ENCODE measurements at regions not wholly inside any gene's neighbourhood (a gene's known extent, or its start where the extent isn't known, plus 50 kb on each side); places are given as distances from the start of the nearest gene placed in this dataset.

GRCh38 chr7:25625306-25625992, 397.2 kb upstream of the NPVF start:
- Histone ChIP-seq H3K27ac (ENCODE audit: low read length) (no peak overlapping the region), H3K9ac (ENCODE audit: low read depth, low read length) (no peak overlapping the region), H4K20me1 (ENCODE audit: insufficient read depth, low read length) (no peaks in the 10 kb centered on the region), H3K4me2 (ENCODE audit: insufficient read depth, low read length) (no peak overlapping the region), H3K9me3 (ENCODE audit: insufficient read depth, low read length, severe bottlenecking) (no peaks in the 10 kb centered on the region), H3K4me1 (ENCODE audit: insufficient read depth, low read length) (peaks cover 5% of the 10 kb centered on the region; the same call in 1 of the 2 replicates), H3K36me3 (ENCODE audit: insufficient read depth, low read length) (no peaks in the 10 kb centered on the region), H3K27me3 (ENCODE audit: insufficient read depth, low read length, poor library complexity) (peaks cover 9% of the 10 kb centered on the region), H2AFZ (ENCODE audit: low read depth, low read length) (no peak overlapping the region; the same call in 1 of the 2 replicates), H3K4me3 (ENCODE audit: low read depth in 1 of 2, low read length in 2 of 2) (no peak overlapping the region), H3K79me2 (ENCODE audit: insufficient read depth, low read length) (no peaks in the 10 kb centered on the region)
- ATAC-seq (ENCODE audit: insufficient read depth, low read depth) (no peak), DNase-seq (no peak)
- TF ChIP-seq, protein P1, sequence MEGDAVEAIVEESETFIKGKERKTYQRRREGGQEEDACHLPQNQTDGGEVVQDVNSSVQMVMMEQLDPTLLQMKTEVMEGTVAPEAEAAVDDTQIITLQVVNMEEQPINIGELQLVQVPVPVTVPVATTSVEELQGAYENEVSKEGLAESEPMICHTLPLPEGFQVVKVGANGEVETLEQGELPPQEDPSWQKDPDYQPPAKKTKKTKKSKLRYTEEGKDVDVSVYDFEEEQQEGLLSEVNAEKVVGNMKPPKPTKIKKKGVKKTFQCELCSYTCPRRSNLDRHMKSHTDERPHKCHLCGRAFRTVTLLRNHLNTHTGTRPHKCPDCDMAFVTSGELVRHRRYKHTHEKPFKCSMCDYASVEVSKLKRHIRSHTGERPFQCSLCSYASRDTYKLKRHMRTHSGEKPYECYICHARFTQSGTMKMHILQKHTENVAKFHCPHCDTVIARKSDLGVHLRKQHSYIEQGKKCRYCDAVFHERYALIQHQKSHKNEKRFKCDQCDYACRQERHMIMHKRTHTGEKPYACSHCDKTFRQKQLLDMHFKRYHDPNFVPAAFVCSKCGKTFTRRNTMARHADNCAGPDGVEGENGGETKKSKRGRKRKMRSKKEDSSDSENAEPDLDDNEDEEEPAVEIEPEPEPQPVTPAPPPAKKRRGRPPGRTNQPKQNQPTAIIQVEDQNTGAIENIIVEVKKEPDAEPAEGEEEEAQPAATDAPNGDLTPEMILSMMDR (IDR thresholded peaks at IDR 0.05; ENCODE audit: borderline replicate concordance, extremely low read depth, low read length, poor library complexity, severe bottlenecking) = no peak
- no peak for TF ChIP-seq EZH2 (IDR thresholded peaks at IDR 0.05; ENCODE audit: borderline replicate concordance, low read depth, low read length, severe bottlenecking)

- H3K27ac ChIP-seq (ENCODE audit: low read length) = no peak overlapping the region
- H3K36me3 ChIP-seq (ENCODE audit: insufficient read depth, low read length) = no peaks in the 10 kb centered on the region
- no peak overlapping the region for H3K4me3 ChIP-seq (ENCODE audit: low read depth in 1 of 2, low read length in 2 of 2)
- TF ChIP-seq EZH2 (IDR thresholded peaks at IDR 0.05; ENCODE audit: borderline replicate concordance, low read depth, low read length, severe bottlenecking) = no peak
- TF ChIP-seq, protein P1 (IDR thresholded peaks at IDR 0.05; ENCODE audit: borderline replicate concordance, extremely low read depth, low read length, poor library complexity, severe bottlenecking) = no peak
- no peaks in the 10 kb centered on the region for H3K4me1 ChIP-seq (ENCODE audit: insufficient read depth, low read length)
- H3K4me2 ChIP-seq (ENCODE audit: insufficient read depth, low read length) = no peak overlapping the region
- H4K20me1 ChIP-seq (ENCODE audit: insufficient read depth, low read length) = no peaks in the 10 kb centered on the region
- DNase-seq (no peak), ATAC-seq (ENCODE audit: insufficient read depth, low read depth) (no peak)
- no peak overlapping the region for H2AFZ ChIP-seq (ENCODE audit: low read depth, low read length)
- H3K79me2 ChIP-seq (ENCODE audit: insufficient read depth, low read length) = no peaks in the 10 kb centered on the region
- H3K27me3 ChIP-seq (ENCODE audit: insufficient read depth, low read length, poor library complexity) = peaks cover 13% of the 10 kb centered on the region
- H3K9me3 ChIP-seq (ENCODE audit: insufficient read depth, low read length, severe bottlenecking) = no peaks in the 10 kb centered on the region
- no peak overlapping the region for H3K9ac ChIP-seq (ENCODE audit: low read depth, low read length)
Measured at GRCh38 chr7:25626451-25627131, 398.3 kb upstream of the NPVF start.

DNA sequence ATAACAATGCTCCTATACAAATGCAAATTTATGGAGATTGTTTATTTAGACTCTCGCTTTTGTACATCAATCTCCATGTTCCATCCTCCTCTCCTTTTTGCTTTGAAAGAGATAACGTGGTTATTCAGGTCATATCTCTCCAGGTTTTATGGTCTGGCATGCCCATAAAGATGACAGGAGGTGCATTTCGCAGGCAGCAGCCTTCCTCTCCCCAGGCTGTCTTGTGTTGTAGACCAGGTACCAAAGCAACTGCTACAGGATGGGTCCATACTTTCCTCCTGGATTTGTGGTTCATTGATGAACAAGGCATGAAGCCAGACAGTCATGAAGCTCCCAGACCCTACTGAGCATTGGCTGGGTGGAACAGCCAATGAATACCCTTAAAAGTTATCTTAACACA, 400.2 kb upstream of the NPVF start:
- Histone ChIP-seq H3K36me3 (ENCODE audit: insufficient read depth, low read length) (no peaks in the 10 kb centered on the region), H3K4me2 (ENCODE audit: insufficient read depth, low read length) (no peak overlapping the region), H3K4me3 (ENCODE audit: low read depth in 1 of 2, low read length in 2 of 2) (no peak overlapping the region), H3K27ac (ENCODE audit: low read length) (no peak overlapping the region), H3K79me2 (ENCODE audit: insufficient read depth, low read length) (no peaks in the 10 kb centered on the region), H3K27me3 (ENCODE audit: insufficient read depth, low read length, poor library complexity) (peaks cover 12% of the 10 kb centered on the region), H3K9ac (ENCODE audit: low read depth, low read length) (no peak overlapping the region), H3K4me1 (ENCODE audit: insufficient read depth, low read length) (no peaks in the 10 kb centered on the region), H3K9me3 (ENCODE audit: insufficient read depth, low read length, severe bottlenecking) (no peaks in the 10 kb centered on the region), H2AFZ (ENCODE audit: low read depth, low read length) (no peak overlapping the region), H4K20me1 (ENCODE audit: insufficient read depth, low read length) (no peaks in the 10 kb centered on the region)
- TF ChIP-seq EZH2 (IDR thresholded peaks at IDR 0.05; ENCODE audit: borderline replicate concordance, low read depth, low read length, severe bottlenecking) = no peak
- TF ChIP-seq, protein P1 (IDR thresholded peaks at IDR 0.05; ENCODE audit: borderline replicate concordance, extremely low read depth, low read length, poor library complexity, severe bottlenecking) = no peak
- ATAC-seq (ENCODE audit: insufficient read depth, low read depth) (no peak), DNase-seq (no peak)
